ENCODE measurements at regions not wholly inside any gene's neighbourhood (a gene's known extent, or its start where the extent isn't known, plus 50 kb on each side); places are given as distances from the start of the nearest gene placed in this dataset.

DNA sequence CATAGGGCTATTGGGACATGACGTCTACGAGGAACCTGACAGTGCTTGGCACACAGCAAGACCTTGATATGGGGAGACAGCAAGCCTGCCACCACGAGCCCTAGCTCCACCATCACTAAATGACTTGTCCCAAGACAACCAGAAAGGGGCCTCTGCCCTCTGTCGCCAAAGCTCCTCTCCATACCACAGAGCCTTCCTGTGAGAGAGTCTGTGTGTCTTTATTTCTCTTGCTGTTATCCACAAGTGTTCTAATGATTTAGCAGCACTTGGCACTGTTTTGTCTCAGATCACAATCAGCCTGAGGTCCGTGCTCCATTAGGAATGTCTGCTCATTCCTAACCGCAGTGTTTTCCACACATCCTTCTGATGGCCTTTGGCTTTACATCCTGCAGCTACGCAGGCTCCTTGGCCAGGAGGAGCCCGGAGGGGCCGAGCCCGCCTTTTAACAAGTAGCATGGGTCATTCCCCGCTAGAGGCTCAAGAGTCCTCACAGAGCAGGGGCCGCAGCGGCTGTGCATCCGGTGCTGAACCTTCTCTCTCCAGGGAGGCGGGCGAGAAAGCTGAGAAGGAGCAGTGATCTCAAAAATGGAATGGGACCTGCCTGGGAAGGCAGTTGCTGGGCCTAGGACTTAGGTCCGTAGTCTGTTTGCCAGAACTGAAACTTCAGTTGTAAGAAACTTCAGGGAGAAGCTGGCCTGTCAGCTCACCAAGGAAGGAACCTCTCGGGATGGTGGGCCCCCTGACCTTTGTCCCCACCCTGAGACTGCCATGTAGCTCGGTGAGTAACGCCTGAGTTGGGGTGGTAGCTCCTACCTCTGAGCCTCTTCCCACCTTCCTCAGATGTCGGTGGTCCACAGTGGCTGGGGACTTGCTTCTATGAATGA lies 61.1 kb upstream of the HMGB1 start:
- Histone ChIP-seq H3K36me3 (ENCODE audit: insufficient read depth, low read length) (no peaks in the 10 kb centered on the region), H3K4me2 (ENCODE audit: low read length) (no peak overlapping the region), H3K27me3 (ENCODE audit: insufficient read depth, low read length) (no peaks in the 10 kb centered on the region), H3F3A (ENCODE audit: insufficient read depth, low read length) (0 out of 2 replicates have a peak, but pooled peaks cover 3% of the 10 kb centered on the region), H2AFZ (ENCODE audit: low read length) (no peak overlapping the region), H3K9me2 (ENCODE audit: low read depth, low read length) (no peaks in the 10 kb centered on the region), H3K4me1 (ENCODE audit: insufficient read depth, low read length, severe bottlenecking) (no peaks in the 10 kb centered on the region), H3K9ac (ENCODE audit: low read length) (no peak overlapping the region), H4K20me1 (ENCODE audit: insufficient read depth, low read length) (no peaks in the 10 kb centered on the region), H3K27ac (ENCODE audit: low read depth, low read length, poor library complexity, severe bottlenecking) (no peak overlapping the region), H3K79me2 (ENCODE audit: insufficient read depth, low read length) (no peaks in the 10 kb centered on the region), H3K4me3 (ENCODE audit: low read depth, low read length, poor library complexity, severe bottlenecking) (no peak overlapping the region), H3K9me3 (ENCODE audit: low read length) (no peaks in the 10 kb centered on the region)
- TF ChIP-seq, protein P1, sequence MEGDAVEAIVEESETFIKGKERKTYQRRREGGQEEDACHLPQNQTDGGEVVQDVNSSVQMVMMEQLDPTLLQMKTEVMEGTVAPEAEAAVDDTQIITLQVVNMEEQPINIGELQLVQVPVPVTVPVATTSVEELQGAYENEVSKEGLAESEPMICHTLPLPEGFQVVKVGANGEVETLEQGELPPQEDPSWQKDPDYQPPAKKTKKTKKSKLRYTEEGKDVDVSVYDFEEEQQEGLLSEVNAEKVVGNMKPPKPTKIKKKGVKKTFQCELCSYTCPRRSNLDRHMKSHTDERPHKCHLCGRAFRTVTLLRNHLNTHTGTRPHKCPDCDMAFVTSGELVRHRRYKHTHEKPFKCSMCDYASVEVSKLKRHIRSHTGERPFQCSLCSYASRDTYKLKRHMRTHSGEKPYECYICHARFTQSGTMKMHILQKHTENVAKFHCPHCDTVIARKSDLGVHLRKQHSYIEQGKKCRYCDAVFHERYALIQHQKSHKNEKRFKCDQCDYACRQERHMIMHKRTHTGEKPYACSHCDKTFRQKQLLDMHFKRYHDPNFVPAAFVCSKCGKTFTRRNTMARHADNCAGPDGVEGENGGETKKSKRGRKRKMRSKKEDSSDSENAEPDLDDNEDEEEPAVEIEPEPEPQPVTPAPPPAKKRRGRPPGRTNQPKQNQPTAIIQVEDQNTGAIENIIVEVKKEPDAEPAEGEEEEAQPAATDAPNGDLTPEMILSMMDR (IDR thresholded peaks at IDR 0.05; ENCODE audit: low read length) = no peak
- TF ChIP-seq EZH2 (IDR thresholded peaks at IDR 0.05; ENCODE audit: borderline replicate concordance, low read length) = no peak

DNA sequence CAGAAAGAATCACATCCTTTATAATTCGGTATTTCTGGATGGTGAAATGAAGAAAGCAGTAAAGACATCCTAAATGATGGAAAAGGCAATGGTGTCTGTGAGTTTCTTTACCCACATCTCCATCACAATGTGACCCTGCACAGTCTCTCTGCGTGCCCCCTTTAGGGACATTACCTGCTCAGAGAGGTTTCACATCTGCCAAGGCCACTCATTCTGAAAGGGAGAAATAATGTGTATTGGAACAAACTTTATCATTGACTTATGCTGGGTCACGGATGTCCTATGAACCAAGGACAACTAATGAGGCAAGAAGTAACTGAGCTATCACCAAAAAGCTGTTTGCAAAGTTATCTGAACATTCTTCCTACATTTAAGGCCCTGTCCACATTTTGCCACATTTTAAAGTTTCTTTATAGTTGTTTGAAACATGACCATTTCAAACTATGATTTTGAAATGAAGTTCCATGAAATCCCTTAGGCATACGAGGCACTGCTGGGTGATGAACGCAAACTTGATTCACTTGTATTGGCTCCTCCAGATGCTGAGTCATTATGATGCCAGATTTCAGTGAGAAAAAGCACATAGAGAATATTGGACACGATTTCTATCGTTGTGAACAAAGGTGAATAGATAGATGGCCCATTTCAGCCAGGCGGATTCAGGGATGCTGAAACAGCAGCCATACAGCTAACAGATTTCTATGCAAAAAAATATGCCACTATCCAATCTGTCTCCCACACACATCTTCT lies 63.5 kb upstream of the HMGB1 start:
- Histone ChIP-seq H4K20me1 (ENCODE audit: insufficient read depth, low read length) (no peaks in the 10 kb centered on the region), H3K4me3 (ENCODE audit: low read depth, low read length, poor library complexity, severe bottlenecking) (no peak overlapping the region), H3K27me3 (ENCODE audit: insufficient read depth, low read length) (no peaks in the 10 kb centered on the region), H3K9me2 (ENCODE audit: low read depth, low read length) (no peaks in the 10 kb centered on the region), H3K9me3 (ENCODE audit: low read length) (no peaks in the 10 kb centered on the region), H3F3A (ENCODE audit: insufficient read depth, low read length) (0 out of 2 replicates have a peak, but pooled peaks cover 3% of the 10 kb centered on the region), H3K9ac (ENCODE audit: low read length) (no peak overlapping the region), H3K79me2 (ENCODE audit: insufficient read depth, low read length) (no peaks in the 10 kb centered on the region), H3K4me1 (ENCODE audit: insufficient read depth, low read length, severe bottlenecking) (no peaks in the 10 kb centered on the region), H3K27ac (ENCODE audit: low read depth, low read length, poor library complexity, severe bottlenecking) (no peak overlapping the region), H3K4me2 (ENCODE audit: low read length) (no peak overlapping the region), H2AFZ (ENCODE audit: low read length) (no peak overlapping the region), H3K36me3 (ENCODE audit: insufficient read depth, low read length) (no peaks in the 10 kb centered on the region)
- TF ChIP-seq EZH2 (IDR thresholded peaks at IDR 0.05; ENCODE audit: borderline replicate concordance, low read length) = no peak
- TF ChIP-seq, protein P1 (IDR thresholded peaks at IDR 0.05; ENCODE audit: low read length) = no peak

DNA sequence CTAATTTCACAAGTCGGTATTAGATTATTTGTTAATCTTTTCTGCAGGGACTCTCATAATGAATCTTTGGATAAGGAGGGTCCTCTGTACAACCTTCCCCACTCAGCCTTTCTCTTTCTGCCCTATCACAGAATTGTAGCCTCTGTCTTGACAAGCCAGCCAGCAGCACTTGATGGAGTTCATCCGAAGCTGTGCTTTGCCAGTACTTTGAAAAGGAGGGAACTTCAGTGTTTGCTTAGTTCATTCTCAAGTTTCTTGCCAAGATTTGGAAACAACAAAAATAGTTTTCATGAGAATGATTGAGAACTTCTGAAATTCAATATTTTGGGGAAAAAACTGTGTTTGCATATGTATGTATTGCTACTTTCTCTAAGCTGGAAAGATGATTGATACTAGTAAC lies 69.3 kb upstream of the HMGB1 start:
- H3K4me2 ChIP-seq (ENCODE audit: low read length) = no peak overlapping the region
- TF ChIP-seq, protein P1 (IDR thresholded peaks at IDR 0.05; ENCODE audit: low read length) = no peak
- TF ChIP-seq EZH2 (IDR thresholded peaks at IDR 0.05; ENCODE audit: borderline replicate concordance, low read length) = no peak
- no peaks in the 10 kb centered on the region for H4K20me1 ChIP-seq (ENCODE audit: insufficient read depth, low read length)
- no peak overlapping the region for H3K4me3 ChIP-seq (ENCODE audit: low read depth, low read length, poor library complexity, severe bottlenecking)
- no peaks in the 10 kb centered on the region for H3K9me2 ChIP-seq (ENCODE audit: low read depth, low read length)
- no peaks in the 10 kb centered on the region for H3K27me3 ChIP-seq (ENCODE audit: insufficient read depth, low read length)
- H3K9me3 ChIP-seq (ENCODE audit: low read length) = no peaks in the 10 kb centered on the region
- no peaks in the 10 kb centered on the region for H3K79me2 ChIP-seq (ENCODE audit: insufficient read depth, low read length)
- no peak overlapping the region for H3K27ac ChIP-seq (ENCODE audit: low read depth, low read length, poor library complexity, severe bottlenecking)
- no peak overlapping the region for H3K9ac ChIP-seq (ENCODE audit: low read length)
- no peaks in the 10 kb centered on the region for H3K36me3 ChIP-seq (ENCODE audit: insufficient read depth, low read length)
- H3K4me1 ChIP-seq (ENCODE audit: insufficient read depth, low read length, severe bottlenecking) = no peaks in the 10 kb centered on the region
- H2AFZ ChIP-seq (ENCODE audit: low read length) = no peak overlapping the region
- 0 out of 2 replicates have a peak, but pooled peaks cover 2% of the 10 kb centered on the region for H3F3A ChIP-seq (ENCODE audit: insufficient read depth, low read length)

Measured in OCI-LY1 (cell line).